ENCODE measurements at regions not wholly inside any gene's neighbourhood (a gene's known extent, or its start where the extent isn't known, plus 50 kb on each side); places are given as distances from the start of the nearest gene placed in this dataset.
"Not testable (repeated sequence)": the region's sequence is repeated elsewhere in the genome, so short reads cannot be mapped to it uniquely, and the experiment has no call there.

DNA sequence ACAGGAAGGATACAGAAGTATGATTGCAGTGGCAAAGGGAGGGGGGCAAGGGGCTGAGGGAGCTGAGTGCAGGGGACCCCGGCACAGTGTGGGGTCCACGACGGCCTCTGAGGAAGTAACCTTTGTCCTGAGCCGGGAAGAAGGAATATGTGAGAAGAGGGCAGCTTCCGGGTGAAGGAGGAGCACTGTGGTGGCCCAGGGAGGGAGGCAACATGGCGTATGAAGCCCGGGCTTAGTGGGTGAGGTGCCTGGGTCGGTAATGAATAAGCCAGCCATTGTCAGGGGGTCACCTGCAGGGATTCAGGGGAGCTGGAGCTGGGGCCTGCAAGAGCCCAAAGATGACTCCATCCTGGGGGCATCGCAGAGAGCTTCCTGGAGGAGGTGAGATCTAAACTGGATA, 200.4 kb downstream of the FOXD2 start:
- no peak for DNase-seq

DNA sequence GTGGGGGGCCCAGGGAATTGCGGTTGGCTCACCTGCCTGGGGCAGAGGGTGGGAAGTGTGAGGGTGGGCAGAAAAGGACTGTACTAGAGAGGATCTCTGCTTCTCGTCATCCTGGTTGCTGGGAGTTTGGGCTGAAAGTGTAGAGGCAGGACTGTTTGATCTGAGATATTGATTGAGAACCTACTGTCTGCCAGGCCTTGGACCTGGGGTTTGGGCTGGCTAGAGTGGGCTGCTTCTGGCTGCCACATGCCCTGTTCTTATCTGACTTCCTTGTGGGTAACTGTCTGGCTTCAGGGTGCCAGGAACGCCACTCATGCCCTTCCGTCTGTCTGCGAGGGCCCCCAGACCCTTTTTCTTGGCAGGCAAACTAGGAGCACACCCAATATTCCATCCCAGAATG, 200.9 kb downstream of the FOXD2 start:
- DNase-seq = no peak

DNA sequence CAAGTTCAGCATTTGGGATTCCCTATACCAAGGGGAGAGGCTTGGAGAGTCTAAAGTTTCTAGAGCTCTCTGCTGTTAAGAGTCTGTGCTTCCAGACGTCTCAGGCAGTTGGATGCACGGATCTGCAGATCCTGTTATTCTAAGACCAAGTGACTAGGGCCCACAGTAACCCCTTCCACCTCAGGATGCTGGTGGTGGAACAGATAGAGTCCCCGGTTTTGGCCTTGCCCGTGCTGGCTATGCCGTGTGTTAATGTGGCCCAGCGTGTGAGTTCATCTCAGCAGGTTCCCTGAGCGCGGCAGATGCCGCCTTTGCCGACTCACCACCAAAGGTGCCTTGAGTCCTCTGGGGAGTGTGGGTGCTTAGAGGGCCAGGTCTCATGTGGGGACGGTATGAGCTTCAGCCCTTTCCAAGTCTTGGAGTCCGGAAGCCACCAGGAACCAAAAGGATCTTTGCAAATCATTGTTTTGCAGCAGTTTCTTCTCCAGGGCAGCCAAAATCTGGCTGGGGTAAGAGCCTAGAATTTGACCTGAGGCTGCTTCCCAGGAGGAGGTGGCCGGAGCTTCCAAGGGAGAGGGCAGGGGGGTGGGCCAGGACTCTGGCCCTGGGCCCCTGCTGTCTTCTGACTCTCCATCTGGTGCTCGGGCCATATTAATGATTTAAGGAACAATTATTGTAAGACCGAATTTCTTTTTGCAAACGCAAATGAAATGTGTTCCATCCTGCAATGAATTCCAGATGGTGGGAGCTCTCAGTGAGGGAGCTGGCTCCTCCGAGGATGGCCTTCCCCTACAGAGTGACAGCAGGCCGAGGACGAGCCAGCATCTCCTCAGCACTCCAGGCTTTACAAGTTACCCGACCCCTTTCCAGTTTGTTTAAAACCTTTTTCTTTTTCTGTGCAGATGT, 205.7 kb downstream of the FOXD2 start:
- DNase-seq = no peak

DNA sequence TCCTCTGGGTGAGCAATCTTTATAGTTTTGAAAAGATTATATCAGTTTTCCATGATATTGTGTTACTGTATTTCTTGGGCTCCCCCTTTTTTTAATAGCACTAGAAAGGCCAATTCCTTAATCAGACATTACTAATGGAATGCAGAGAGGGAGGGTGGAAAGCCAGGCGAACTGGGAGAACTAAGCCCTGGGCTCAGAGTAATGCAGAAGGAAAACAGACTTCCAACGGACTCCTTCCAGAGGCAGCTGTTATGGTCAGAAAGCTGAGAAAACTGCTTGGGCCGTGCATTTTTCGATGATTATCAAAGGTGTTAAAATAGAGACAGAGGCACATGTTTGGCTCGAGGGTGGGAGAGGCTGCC, 206.3 kb downstream of the FOXD2 start:
- no peak for DNase-seq

DNA sequence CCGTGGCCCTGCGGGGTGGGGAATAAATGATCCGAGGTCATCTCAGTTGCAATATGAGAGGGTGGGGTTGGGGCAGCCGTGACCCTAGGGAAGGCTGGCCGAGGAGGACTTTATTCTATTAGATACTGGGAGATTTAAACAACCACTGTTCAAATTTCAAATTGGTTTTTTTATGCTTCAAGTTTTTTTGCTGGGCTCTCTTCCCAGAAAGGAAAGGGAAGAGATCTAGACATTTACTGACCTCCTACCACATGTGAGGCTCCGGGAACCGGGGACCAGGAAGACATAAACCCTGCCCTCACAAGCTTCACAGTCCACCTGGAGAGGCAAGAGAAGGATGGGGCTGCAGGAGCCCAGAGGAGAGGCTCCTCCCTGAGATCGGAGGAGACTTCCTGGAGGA, 207.3 kb downstream of the FOXD2 start:
- no peak for DNase-seq

DNA sequence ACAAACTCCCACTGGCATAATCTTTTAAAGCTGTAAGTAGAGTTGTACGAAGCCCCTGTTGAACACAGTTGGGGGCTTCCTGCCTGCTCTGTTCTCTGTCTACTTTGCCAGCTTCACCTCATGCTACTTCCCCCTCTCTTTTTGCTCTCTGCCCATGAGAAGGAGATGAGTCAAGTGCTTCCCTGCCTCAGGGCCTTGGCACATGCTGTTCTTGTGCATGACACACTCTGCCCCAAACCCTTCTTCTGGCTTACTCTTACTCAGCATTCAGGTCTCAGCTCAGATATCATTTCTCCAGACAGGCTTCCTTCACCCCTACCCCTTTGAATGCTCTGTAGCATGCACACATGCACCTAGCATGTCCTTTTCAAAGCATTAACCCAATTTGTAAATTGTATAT, 208.8 kb downstream of the FOXD2 start:
- no peak for DNase-seq

DNA sequence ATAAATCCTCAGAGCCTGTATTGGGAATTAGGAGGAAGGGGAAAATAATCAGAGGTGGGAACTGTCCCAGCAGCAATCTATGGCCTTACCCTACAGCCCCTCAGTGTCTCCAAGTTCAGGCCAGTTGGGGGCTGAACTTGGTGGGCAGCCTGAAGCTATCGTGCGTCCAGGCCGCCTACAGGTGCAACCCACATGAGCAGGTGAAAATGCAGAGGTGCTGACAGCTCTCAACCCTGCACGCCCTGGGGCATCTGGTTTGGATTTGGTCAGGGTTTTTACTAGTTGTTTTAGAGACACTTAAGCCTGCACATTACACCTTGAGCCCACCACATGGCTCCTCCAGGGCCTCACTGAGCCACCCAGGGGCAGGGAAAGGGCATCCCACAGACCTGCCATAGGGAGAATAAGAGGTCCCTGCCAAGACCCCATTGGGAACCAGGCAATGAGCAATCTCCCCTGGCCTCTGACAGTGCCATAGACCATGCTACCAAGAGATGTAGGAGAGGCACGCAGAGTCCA, 209.5 kb downstream of the FOXD2 start:
- no peak for DNase-seq

DNA sequence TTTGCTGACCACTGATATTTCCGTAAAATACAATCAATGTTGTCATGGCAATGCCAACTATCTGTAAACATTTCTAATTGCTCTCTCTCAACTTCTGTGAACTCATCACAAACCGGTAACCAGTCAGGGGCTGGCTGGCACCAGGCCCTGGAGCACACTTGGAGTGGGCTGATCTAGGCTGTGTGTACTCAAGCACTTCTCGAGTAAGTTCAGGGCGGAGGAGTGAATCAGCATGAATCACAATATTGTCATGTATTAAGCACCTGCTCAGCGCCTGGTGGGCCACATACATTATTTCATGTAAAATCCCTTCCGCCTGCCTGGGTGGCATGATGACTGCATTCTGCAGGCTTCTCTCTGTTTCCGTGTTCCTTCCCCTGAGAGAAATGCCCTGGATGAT, 212.4 kb downstream of the FOXD2 start:
- DNase-seq = no peak

DNA sequence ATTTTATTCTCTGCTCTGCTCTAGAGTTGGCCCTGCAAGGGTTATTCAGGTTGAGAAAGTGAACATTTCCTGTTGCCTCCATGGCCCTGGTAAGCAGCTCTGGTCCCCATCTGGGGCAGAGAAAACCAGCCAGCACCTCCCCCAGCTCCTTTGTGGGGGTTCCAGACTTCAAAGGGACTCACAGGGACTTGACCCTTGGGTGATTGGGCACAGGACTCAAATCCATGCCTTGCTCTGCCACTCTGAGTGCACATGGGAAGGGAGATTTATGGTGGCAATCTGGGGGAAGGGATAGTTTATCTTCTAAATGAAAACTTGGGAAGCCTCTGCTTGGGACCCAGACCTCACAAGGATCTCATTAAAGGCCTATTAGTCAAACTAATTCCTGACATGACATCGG, 212.8 kb downstream of the FOXD2 start:
- no peak for DNase-seq

DNA sequence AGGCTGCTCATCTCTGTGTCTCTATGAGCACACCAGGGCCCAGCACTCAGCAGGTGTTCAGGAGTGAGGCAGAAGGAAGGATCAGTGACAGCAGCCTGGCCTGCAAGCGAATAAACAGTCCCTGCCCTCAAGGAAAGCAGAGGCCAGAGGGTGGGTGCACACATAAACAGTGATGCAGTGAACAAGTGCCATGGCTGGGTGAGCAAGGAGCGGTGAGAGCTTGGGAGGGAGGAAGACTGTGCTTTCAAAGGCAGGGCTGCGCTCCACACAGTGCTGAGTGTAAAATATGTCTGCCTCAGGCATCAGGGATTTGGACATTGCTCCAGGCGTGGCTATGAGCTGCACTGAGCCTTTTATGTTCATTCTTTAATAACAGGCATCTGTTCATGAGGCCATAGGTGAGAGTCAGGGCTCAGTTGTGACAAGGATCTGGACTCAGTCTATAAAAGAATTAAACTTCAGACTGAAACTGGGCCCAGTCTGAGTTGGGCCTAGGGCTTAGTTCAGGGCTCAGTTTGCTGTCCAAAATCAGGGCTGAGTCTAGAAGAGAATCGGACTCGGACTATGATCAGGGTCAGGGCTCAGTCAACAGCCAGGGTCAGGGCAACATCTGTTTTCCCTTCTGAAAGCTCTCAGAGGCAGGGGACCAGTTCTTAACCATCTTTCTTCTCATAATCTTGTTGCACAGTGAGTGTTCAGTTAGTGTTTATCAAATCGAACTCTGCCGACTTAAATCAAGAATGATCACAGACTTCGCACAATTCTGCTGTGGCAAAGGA, 213.7 kb downstream of the FOXD2 start:
- no peak for DNase-seq

DNA sequence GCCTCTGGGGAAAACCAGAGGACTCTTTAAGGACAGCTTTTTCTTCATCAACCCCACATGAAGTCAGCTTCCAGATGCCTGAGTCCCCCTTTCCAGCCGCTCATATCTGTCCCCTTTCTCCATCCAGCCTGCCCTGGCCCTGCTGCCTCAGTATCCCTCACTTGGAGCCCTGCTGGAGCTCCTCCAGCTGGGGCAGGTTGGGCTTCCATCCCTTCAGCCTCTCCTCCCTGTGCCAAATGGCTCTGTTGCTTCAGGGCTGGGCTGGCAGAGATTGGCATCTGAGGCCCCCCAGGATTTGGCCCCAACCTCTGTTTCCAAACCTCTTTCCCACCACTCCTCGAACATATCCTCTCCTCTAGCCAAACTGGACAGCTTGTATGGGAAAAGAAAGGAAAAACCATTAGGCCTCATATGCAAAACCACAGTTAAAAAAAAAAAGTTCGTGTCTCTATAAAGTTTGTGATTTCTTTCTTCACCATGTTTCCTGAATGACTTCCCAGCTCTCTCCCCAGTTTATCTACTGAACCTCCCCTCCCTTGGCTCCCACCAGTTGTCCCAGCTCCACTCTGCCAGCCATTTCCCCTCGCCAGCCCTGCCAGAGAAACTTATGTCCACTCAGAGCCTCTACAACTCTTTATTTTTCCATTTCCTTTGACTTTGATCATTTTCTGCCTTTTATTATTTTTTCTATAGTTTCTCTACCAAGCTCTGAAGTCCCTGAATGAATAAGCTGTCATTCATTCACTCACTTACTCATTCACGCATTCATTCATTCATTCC, 217.9 kb downstream of the FOXD2 start:
- no peak for DNase-seq

DNA sequence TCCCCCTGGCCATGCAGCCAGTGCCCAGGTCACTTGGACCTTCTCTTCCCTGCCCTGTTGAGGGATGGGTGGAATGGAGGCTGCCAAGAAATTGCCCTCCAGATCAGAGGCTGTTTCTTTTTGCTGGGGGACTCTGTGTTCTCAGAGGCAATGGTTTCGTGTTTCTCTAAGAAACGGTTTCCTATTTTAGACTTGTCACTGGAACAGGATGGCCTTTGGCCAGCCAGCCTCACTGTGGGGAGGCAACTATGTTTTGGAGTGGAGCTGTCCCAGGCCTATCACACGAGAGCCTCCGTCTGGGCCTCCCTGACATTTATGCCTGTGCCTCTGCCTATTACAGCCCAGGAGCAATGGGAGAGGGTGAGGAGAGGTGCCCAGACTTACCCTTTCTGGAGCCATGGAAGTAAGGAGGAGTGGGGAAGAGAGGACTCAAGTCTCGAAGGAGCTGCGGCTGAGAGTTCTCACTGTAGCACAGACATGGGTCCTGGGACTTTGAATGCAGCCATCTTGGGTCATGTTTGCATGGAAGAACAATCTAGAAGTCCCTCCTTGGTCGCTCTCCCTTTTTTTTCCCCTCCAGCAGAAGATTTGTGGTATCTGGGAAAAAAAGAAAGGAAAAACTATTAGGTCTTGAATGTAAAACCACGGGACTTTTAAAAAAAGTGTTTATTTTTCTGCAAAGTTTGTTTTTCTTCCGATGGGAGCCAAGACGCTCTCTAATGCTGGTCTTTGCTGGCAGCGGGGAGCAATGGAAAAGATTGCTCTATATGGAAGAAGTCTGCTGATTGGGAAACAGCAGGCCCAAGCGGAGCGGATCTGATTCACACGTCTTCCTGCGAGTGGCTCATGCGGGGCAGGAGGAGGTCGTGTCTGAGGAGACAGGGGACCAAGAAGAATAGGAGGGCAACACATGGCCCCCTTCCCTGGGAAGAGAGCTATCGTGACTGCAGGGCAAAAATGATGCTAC, 219.2 kb downstream of the FOXD2 start:
- DNase-seq = no peak

DNA sequence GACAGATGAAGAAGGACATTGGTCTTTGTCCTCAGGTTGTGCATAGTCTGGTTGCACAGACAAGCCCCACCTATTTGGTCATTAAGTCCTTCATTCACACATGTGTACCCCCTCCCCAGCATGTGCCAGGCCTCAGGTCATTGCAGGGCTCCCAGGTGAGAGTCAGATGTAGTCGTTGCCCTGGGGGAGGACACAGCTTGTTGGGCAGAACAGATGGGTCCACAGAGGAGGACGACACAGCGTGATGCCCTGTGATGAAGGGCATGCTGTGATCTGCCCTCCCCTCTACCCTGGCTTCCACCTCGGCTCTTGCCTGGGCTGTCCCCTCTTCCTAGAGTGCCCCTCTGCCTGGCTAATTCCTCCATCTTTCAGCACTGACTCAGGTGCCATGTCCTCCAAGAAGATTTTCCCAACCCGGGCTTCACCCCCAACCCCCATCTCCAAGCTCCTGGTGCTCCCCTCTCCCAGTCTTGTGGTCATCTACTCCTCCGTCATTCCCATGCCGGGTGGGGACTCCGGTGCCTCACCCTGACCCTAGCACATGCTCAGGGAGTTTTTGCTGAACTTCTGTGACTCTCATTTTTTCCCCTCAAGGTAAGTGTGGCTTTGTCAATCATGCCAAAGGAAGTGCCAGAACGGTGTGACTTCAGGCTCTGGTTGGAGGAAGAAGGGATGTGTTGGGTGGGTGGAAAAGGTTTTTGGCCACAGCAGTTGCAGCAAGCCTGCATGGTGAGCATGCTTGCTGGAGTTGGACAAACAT, 220.5 kb downstream of the FOXD2 start:
- no peak for DNase-seq

DNA sequence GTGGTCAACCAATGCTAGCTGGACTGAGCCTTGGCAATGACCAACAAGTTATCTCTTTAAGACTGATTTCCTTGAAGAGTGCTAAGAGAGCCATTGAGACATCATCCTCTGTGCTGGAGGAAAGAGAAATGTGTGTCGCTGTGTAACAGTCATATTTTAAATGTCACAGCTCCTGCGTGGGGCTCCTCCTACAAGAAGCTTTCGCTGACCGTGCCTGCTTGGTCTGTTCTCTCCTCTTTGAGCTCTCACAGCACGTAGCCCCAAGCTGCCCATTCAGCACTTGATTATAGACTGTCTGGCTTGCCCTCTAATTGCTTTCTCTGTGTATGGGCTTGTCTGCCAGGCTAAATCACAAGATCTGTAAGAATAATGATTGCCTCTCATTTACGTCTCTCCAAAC, 221.3 kb downstream of the FOXD2 start:
- no peak for DNase-seq

DNA sequence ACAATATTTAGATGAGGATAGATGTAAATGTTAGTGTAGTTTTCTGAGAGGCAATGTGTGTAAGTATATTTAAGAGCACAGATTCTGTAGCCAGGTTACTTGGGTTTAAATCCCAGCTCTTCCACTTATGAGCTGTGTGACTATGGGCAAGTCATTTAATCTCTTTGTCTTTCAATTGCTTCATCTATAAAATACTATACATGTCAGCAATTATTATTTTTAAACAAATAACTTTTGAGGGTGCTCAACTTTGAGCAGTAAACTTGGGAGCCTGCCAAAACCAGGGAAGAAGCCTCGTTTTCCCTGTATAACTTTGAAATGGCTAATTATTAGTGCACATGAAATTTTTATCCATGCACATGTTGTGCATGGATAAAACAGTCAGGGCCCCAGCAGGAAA, 222.8 kb downstream of the FOXD2 start:
- DNase-seq = no peak

DNA sequence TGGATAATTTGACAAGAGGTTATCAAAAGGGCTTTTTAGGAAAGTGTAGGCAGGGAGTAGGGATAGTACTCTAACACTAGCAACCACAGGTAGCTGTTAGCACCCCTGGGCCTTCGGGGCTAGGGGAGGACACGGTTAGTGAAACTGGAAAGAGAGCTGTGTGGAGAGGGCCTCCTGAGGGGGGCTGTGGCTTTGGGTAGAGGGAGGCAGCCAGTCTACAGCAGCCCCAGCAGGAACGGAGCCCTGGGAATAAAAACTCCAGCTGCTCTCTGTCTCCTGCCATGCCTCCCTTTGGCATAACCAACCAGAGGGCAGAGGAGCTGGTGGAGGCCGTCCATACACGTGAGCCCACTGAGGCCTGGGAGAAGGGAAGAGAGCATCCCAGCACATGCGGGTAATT, 223.2 kb downstream of the FOXD2 start:
- no peak for DNase-seq

DNA sequence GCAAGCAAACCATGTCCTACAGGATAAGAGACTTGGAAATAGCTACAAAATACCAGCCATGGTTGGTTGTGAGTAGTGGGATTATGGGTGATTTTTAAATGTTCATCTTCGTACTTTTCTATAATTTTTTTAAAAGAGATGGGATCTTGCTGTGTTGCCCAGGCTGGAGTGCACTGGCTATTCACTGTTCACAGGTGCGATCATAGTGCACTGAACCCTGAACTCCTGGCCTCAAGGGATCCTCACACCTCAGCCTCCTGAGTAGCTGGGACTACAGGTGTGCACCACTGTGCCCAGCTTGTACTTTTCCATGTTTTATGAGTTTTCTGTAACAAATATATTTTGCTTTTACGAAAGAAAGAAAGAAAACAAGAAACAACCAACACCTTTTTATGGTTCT, 224.2 kb downstream of the FOXD2 start:
- no peak for DNase-seq

DNA sequence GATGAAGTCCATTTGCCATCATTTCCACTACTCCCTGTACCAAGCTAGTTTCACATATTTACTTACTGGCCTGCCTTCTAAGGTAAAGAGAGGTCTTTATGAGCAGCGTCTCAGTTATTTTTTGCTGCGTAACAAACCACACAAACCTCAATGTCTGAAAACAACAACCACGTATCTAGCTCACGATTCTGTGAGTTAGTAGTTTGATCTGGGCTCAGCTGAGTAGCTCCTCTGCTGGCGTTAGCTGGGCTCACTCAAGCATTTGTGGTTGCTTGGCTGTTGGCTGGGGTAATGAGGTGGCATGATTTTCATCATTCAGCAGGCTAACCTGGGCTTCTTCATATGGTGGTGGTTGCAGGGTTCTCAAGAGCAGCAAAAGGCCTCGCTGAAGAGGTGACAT, 225.4 kb downstream of the FOXD2 start:
- no peak for DNase-seq

DNA sequence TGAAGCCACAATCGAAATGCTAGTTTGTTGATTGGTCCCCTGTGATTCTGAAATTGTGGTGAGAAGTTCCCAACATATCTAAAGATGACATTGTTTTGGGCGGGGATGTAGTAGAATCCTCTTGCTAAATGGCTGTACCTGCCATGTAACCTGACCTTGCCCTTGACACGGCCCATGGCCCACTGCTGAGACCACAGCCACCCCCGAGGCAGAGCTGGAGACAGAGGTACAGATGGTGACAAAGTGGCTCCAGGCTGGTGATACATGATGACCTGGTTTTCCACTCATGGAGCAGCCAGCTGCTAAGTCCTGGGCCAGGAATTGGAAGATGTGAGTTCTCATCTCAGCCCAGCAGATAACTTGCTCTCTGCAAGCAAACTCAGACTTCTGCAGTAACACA, 226.5 kb downstream of the FOXD2 start:
- no peak for DNase-seq

DNA sequence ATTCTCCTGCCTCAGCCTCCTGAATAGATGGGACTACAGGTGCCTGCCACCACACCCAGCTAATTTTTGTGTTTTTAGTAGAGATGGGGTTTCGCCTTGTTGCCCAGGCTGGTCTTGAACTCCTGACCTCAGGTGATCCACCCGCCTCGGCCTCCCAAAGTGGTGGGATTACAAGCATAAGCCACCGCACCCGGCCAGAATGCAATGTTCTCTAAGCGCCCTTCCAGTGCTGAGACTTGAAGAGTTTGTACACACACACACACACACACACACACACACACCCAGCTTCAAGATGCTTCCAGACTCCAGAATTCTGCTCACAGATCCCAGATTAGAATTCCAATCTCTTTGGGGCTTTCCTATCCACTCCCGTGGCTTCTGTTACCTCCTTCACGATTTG, 227.1 kb downstream of the FOXD2 start:
- DNase-seq = not testable (repeated sequence)

DNA sequence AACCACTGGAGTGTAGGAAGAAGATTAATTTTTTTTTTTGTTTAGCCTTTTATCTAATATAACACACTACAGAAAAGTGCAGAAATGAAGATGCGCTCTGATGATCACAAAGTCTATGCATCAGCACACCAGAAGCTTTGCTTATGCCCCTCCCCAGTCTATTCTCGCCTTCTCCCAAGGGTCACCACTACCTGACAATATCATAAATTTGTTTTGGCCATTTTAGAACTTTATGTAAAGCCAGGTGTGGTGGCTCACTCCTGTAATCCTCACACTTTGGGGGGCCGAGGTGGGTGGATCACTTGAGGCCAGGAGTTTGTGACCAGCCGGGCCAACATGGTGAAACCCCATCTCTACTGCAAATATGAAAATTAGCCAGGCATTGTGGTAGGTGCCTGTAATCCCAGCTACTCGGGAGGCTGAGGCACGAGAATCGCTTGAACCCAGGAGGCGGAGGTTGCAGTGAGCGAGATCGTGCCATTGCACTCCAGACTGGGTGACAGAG, 231.3 kb downstream of the FOXD2 start:
- DNase-seq = no peak

All from CD4-positive, alpha-beta T cell treated with Interleukin-6 for 4 hours (primary cell).